ENCODE measurements at regions not wholly inside any gene's neighbourhood (a gene's known extent, or its start where the extent isn't known, plus 50 kb on each side); places are given as distances from the start of the nearest gene placed in this dataset.

- peaks cover 3% of the 10 kb centered on the region for H3K36me3 Mint-ChIP-seq (ENCODE audit: low read depth)
- no peak for ATAC-seq
- peaks cover 22% of the 10 kb centered on the region for H3K27me3 Mint-ChIP-seq
- no peak overlapping the region for H3K4me3 Mint-ChIP-seq
- no peaks in the 10 kb centered on the region for H3K9me3 ChIP-seq (ENCODE audit: control insufficient read depth, low read length, poor library complexity, severe bottlenecking)
- no peak for DNase-seq
- H3K4me1 Mint-ChIP-seq = no peaks in the 10 kb centered on the region
- no peak overlapping the region for H3K27ac Mint-ChIP-seq
Observed at GRCh38 chr15:39211108-39211979, 369.5 kb upstream of the THBS1 start.

DNA sequence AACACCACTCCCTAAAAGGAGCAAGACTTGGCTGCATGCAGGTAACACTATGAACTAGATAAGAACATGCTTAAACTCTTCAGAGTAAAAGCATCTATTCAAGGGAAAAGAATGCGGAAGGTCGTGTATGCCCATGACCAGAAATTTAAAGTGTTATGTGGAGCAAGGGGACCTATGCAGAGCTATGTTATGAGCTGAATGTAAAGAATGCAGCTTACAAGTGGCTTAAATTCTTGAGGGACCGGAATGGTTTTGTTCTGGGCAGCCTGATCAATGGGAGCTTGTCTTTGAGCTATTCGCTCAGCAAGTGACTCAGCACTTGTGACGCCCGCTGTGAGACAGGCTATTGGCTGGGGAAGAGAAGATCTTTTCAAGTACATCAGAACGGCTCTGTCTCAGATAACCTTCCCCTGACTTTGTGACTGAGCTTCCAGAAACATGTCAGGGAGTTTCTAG lies 367.5 kb upstream of the THBS1 start:
- ATAC-seq (no peak), DNase-seq (no peak)
- Mint-ChIP-seq H3K27ac (no peak overlapping the region), H3K4me3 (no peak overlapping the region), H3K4me1 (no peaks in the 10 kb centered on the region), H3K27me3 (peaks cover 32% of the 10 kb centered on the region), H3K36me3 (ENCODE audit: low read depth) (peaks cover 3% of the 10 kb centered on the region)
- H3K9me3 ChIP-seq (ENCODE audit: control insufficient read depth, low read length, poor library complexity, severe bottlenecking) = no peaks in the 10 kb centered on the region

GRCh38 chr15:39215015-39215414 lies 365.9 kb upstream of the THBS1 start:
- H3K9me3 ChIP-seq (ENCODE audit: control insufficient read depth, low read length, poor library complexity, severe bottlenecking) = no peaks in the 10 kb centered on the region
- H3K27me3 Mint-ChIP-seq = peaks cover 38% of the 10 kb centered on the region
- peaks cover 5% of the 10 kb centered on the region for H3K36me3 Mint-ChIP-seq (ENCODE audit: low read depth)
- no peak for DNase-seq
- no peak overlapping the region for H3K27ac Mint-ChIP-seq
- no peak overlapping the region for H3K4me3 Mint-ChIP-seq
- ATAC-seq = no peak
- H3K4me1 Mint-ChIP-seq = no peaks in the 10 kb centered on the region

DNA sequence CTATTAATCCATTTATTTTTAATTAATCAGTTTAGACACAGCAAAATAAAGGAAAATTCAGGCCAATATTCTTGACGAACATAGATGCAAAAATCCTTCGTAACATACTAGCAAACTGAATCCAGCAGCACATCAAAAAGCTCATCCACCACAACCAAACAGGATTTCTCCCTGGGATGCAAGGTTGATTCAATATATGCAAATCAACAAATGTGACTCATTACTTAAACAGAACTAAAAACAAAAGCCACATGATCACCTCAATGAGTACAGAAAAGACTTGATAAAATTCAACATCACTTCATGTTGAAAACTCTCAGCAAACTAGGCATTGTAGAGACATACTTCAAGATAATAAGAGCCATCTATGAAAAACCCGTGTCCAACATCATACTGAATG lies 364.1 kb upstream of the THBS1 start:
- peaks cover 5% of the 10 kb centered on the region for H3K36me3 Mint-ChIP-seq (ENCODE audit: low read depth)
- H3K4me1 Mint-ChIP-seq = no peaks in the 10 kb centered on the region
- no peak overlapping the region for H3K27ac Mint-ChIP-seq
- no peak overlapping the region for H3K4me3 Mint-ChIP-seq
- DNase-seq = no peak
- H3K27me3 Mint-ChIP-seq = peaks cover 38% of the 10 kb centered on the region
- ATAC-seq = no peak
- no peaks in the 10 kb centered on the region for H3K9me3 ChIP-seq (ENCODE audit: control insufficient read depth, low read length, poor library complexity, severe bottlenecking)

GRCh38 chr15:39219608-39220007 lies 361.3 kb upstream of the THBS1 start:
- ATAC-seq (no peak), DNase-seq (no peak)
- Mint-ChIP-seq H3K36me3 (ENCODE audit: low read depth) (peaks cover 5% of the 10 kb centered on the region), H3K4me3 (no peak overlapping the region), H3K4me1 (no peaks in the 10 kb centered on the region), H3K27ac (no peak overlapping the region), H3K27me3 (peaks cover 22% of the 10 kb centered on the region)
- H3K9me3 ChIP-seq (ENCODE audit: control insufficient read depth, low read length, poor library complexity, severe bottlenecking) = no peaks in the 10 kb centered on the region

DNA sequence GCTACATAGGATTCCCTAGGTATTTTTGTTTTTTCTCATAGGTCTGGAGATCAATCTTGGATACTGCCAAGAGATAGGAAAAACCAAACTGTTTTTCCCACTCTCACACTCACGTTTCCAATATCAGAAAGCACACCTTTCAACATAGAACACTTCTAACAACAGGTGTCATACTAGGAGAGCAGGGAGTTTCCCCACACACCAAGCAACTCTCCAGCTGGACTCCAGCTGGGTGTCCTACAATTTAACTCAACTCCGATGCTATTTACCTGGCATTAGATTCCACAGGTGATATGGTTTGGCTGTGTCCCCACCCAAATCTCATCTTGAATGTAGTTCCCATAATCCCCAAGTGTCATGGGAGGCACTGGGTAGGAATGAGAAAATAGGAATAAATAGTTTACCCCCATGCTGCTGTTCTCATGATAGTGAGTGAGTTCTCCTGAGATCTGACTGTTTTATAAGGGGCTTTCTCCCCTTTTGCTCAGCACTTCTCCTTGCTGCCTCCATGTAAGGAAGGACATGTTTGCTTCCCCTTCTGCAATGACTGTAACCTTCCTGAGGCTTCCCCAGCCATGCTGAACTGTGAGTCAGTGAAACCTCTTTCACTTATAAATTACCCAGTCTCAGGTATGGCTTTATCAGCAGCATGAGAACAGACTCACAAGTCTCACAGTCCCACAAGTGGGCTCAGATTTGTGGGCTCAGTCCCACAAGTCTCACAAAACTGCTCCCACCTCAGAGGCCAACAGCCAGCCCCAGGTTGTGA lies 354.5 kb upstream of the THBS1 start:
- Mint-ChIP-seq H3K36me3 (ENCODE audit: low read depth) (no peaks in the 10 kb centered on the region), H3K27ac (no peak overlapping the region), H3K4me1 (no peaks in the 10 kb centered on the region), H3K4me3 (no peak overlapping the region), H3K27me3 (peaks cover 18% of the 10 kb centered on the region)
- no peak for DNase-seq
- no peak for ATAC-seq
- H3K9me3 ChIP-seq (ENCODE audit: control insufficient read depth, low read length, poor library complexity, severe bottlenecking) = no peaks in the 10 kb centered on the region

- Mint-ChIP-seq H3K4me3 (no peak overlapping the region), H3K4me1 (no peaks in the 10 kb centered on the region)
- ATAC-seq = no peak
Observed at GRCh38 chr15:39227001-39227400, 353.9 kb upstream of the THBS1 start.

GRCh38 chr15:39228889-39229288 lies 352.0 kb upstream of the THBS1 start:
- Mint-ChIP-seq H3K4me1 (no peaks in the 10 kb centered on the region), H3K4me3 (no peak overlapping the region), H3K27ac (no peak overlapping the region), H3K36me3 (ENCODE audit: low read depth) (no peaks in the 10 kb centered on the region), H3K27me3 (peaks cover 18% of the 10 kb centered on the region)
- ATAC-seq (no peak), DNase-seq (no peak)
- no peaks in the 10 kb centered on the region for H3K9me3 ChIP-seq (ENCODE audit: control insufficient read depth, low read length, poor library complexity, severe bottlenecking)

More at GRCh38 chr15:39227001-39227400, 353.9 kb upstream of the THBS1 start:
- DNase-seq = no peak
- H3K36me3 Mint-ChIP-seq (ENCODE audit: low read depth) = no peaks in the 10 kb centered on the region
- H3K27ac Mint-ChIP-seq = no peak overlapping the region
- peaks cover 18% of the 10 kb centered on the region for H3K27me3 Mint-ChIP-seq
- H3K9me3 ChIP-seq (ENCODE audit: control insufficient read depth, low read length, poor library complexity, severe bottlenecking) = no peaks in the 10 kb centered on the region

GRCh38 chr15:39230205-39230907 lies 350.5 kb upstream of the THBS1 start:
- no peak overlapping the region for H3K4me3 Mint-ChIP-seq
- no peak overlapping the region for H3K27ac Mint-ChIP-seq
- DNase-seq (no peak), ATAC-seq (no peak)
- no peaks in the 10 kb centered on the region for H3K36me3 Mint-ChIP-seq (ENCODE audit: low read depth)
- no peaks in the 10 kb centered on the region for H3K9me3 ChIP-seq (ENCODE audit: control insufficient read depth, low read length, poor library complexity, severe bottlenecking)
- no peaks in the 10 kb centered on the region for H3K4me1 Mint-ChIP-seq
- peaks cover 15% of the 10 kb centered on the region for H3K27me3 Mint-ChIP-seq

DNA sequence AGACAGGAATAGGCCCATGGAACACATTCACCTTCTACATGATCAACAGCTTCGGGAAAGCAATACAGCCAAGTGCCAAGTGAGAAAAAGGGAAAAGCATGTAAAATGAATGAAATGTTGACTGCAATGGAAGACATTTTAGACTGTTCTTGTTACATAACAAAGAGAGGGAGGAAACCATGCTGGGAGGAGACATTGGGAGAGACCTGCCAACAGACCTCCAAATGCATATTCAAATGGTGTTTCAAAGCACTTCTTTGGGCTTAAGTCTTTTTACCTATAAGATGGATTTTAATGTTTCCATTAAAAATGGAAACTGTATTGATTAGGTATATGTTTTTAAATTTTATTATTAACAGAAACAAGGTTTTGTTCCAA lies 350.0 kb upstream of the THBS1 start:
- H3K4me1 Mint-ChIP-seq = no peaks in the 10 kb centered on the region
- no peak for DNase-seq
- no peaks in the 10 kb centered on the region for H3K9me3 ChIP-seq (ENCODE audit: control insufficient read depth, low read length, poor library complexity, severe bottlenecking)
- H3K27me3 Mint-ChIP-seq = peaks cover 13% of the 10 kb centered on the region
- no peaks in the 10 kb centered on the region for H3K36me3 Mint-ChIP-seq (ENCODE audit: low read depth)
- H3K27ac Mint-ChIP-seq = no peak overlapping the region
- no peak for ATAC-seq
- H3K4me3 Mint-ChIP-seq = no peak overlapping the region

- Mint-ChIP-seq H3K27ac (no peak overlapping the region), H3K4me3 (no peak overlapping the region), H3K36me3 (ENCODE audit: low read depth) (no peaks in the 10 kb centered on the region), H3K4me1 (no peaks in the 10 kb centered on the region), H3K27me3 (peaks cover 11% of the 10 kb centered on the region)
- ATAC-seq (no peak), DNase-seq (no peak)
- H3K9me3 ChIP-seq (ENCODE audit: control insufficient read depth, low read length, poor library complexity, severe bottlenecking) = no peaks in the 10 kb centered on the region
Observed at GRCh38 chr15:39232512-39232911, 348.4 kb upstream of the THBS1 start.

DNA sequence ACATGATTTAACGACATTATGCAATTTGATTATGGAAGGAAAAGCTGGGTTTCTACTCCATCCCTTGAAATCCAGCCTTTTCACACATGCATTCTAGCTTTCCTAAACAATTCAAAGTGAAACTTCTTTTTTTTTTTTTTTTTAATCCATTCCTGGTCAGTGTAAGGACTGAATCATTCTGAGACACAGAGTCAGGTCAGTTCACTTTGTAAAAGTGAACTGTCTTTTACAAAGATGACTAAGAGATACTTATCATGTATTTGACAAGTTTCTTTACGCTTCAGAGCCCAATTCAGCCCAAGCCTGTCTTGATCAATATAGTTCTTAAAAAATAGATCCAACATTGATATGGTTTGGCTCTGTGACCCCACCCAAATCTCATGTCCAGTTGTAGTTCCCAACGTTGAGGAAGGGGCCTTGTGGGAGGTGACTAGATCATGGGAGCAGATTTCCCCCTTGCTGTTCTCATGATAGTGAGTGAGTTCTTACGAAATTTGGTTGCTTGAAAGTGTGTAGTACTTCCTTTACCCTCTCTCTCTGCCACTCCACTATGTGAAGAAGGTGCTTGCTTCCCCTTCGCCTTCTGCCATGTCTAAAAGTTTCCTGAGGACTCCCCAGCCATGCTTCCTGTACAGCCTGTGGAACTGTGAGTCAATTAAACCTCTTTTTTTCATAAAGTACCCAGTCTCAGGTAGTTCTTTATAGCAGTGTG lies 345.6 kb upstream of the THBS1 start:
- ATAC-seq (no peak), DNase-seq (no peak)
- H3K9me3 ChIP-seq (ENCODE audit: control insufficient read depth, low read length, poor library complexity, severe bottlenecking) = no peaks in the 10 kb centered on the region
- peaks cover 12% of the 10 kb centered on the region for H3K27me3 Mint-ChIP-seq
- no peak overlapping the region for H3K27ac Mint-ChIP-seq
- no peak overlapping the region for H3K4me3 Mint-ChIP-seq
- H3K36me3 Mint-ChIP-seq (ENCODE audit: low read depth) = no peaks in the 10 kb centered on the region
- no peaks in the 10 kb centered on the region for H3K4me1 Mint-ChIP-seq

GRCh38 chr15:39236375-39236774 lies 344.5 kb upstream of the THBS1 start:
- Mint-ChIP-seq H3K27ac (no peak overlapping the region), H3K36me3 (ENCODE audit: low read depth) (no peaks in the 10 kb centered on the region), H3K4me3 (no peak overlapping the region), H3K4me1 (no peaks in the 10 kb centered on the region), H3K27me3 (peaks cover 11% of the 10 kb centered on the region)
- no peaks in the 10 kb centered on the region for H3K9me3 ChIP-seq (ENCODE audit: control insufficient read depth, low read length, poor library complexity, severe bottlenecking)
- ATAC-seq (no peak), DNase-seq (no peak)
